ENCODE measurements at regions not wholly inside any gene's neighbourhood (a gene's known extent, or its start where the extent isn't known, plus 50 kb on each side); places are given as distances from the start of the nearest gene placed in this dataset.

DNA sequence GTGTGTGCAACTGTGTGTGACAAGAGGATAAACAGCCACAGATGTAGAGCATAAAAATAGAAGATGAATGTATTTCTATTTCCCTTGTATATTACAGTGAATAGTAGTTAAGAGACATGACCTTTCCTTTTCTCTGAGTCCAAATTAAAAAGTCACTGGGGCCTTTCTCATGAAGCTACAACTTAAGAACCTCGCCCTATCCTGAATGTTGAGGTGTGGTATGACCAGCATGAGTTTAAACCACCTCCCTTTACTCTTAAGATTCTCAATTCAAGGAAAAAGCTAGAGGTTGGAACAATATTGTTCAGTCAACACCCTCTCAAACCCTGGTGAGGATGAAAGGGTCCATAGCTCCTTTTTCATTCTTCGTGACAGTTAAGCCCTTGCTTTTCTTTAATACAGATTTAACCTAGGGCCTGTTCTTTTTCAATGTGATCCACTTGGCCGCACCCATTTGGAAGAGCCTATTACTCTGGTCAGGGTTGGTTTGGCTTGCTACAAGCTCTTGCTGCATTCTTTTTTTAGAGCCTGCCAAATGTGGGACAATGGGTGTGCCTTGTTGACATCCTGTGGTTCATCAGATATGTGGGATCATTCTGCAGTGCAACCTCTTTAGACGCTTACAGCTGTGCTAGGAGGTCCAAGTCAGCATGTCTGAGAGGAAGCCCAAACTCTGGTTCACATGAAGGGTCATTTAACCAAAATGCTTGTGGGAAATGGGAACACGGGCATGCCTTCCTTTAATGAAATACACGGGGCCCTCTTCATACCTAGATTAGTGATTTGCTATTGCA is 290.0 kb downstream of the HAO1 start:
- no peak for DNase-seq (ENCODE audit: low spot score)

DNA sequence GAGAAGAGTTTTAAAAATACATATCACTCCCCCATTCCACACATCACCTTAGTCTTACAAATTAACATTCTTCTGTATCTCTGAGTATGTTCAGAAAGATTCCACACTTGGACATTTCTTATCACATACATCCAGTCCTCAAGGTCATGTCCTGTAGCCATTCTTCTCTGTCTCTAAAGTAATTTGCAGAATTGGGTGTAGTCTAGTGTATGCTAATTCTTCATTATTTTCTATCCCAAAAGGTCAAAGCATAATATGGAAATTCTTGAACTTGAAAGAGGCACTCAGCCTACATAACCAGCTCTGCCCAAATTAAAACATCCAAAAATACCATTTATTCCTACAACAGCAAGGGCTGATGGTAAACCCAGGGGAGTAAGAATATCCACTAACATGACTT is 286.0 kb downstream of the HAO1 start:
- DNase-seq (ENCODE audit: low spot score), result no peak

DNA sequence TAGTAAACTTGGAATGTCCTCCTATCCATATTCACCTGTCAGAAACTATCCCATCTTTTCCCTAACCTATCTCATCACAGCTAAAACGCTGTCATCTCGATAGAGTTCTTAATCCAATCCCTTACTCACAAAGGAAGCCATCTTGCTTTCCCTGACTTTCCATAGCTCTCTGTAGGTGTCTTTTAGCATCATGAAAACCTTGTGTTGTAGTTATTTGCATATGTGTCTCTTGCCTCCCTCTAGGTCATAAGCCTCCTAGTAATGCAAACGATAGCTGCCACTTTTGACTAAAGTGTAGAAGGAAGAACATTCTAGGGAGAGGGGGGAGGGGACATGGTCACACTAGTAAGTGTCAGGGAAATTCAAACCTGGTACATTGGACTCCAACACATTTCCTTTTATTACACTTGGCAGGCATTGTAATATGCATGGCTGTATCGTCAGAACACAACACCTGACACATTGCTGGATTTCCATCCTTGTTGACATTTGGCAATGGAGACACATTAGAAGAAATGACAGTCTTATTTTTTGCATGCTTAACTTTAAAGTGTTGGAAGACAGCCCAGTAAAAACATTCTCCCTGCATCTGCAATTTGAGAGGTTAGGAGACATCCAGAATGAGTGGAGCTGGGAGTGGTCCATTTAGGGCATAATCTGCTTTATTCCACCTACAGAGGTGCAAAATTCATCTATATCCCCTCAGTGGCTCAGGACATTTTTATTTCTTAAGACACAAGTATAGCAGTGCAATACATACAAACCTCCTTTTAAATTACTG is 283.4 kb downstream of the HAO1 start:
- DNase-seq (ENCODE audit: low spot score), result no peak

DNA sequence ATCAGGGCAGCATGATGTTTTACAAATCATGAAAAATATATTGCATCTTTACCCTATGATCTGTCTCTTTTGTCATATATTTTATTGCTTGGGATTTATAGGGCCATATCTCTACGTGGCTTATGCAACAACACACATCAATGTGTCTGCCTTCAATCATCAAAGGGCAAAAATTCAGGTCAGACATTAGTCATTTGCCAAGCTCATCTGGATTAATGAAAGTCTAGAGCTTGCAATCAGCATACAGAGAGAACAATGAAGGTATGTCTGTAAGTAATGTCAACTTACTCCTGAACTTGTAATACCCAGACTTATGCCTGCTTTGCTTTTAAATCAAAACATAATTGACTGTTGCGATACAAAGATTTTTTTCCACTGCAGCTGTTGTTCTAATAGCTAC is 282.7 kb downstream of the HAO1 start:
- no peak for DNase-seq (ENCODE audit: low spot score)

DNA sequence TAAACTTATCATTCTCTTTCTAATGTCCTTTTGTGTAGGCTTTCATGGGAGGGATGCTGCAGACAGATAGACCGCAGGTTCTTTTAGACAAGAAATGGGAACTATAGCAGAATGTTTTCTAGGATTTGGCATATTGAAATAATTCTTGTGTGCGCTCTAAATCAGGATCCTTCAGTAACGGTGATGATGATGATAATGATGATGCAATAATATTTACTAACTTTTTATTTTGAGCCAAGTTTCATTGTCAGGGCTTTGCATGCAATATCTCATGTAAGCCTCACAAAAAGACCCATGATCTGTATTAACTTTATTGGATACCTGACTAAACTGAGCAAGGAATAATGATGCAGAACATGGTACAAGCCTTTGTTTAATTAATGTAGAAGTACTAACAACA is 280.1 kb downstream of the HAO1 start:
- no peak for DNase-seq (ENCODE audit: low spot score)

DNA sequence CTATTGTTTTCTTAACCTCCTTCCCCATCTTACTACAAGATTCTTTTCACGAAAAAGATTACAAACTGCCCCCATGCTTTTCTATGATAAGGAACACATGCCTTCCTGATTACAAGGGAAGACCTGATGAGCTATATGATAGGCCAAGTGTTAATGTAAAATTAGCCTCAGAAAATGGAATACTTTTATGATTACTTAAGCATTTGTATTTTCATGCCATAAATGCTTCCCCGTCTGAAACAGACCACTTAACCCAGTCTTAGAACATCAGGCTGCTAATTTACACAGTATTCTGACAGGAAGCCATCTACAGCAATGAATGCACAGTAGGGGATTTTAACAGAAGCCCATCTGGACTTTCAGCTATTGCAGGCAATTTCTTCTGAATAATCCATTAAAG is 274.9 kb downstream of the HAO1 start:
- DNase-seq (ENCODE audit: low spot score), result no peak

DNA sequence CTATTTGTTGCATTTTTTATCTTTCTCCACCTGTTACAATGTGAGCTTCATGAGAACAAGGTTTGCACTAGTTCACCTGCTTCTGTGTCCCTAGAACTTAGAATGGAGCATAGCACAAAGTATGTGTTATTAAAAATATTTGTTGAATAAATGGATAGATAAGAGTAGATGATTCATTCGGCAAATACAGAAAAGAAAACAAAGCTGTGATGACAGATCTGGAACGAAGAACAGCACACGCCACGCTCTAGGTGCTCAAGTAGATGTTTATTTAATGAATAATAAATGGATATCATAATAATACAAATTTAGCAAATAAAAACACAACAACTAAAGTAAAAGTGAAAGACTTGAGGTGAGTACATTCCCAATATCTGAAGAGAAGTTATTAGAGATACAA is 273.1 kb downstream of the HAO1 start:
- DNase-seq (ENCODE audit: low spot score), result no peak

DNA sequence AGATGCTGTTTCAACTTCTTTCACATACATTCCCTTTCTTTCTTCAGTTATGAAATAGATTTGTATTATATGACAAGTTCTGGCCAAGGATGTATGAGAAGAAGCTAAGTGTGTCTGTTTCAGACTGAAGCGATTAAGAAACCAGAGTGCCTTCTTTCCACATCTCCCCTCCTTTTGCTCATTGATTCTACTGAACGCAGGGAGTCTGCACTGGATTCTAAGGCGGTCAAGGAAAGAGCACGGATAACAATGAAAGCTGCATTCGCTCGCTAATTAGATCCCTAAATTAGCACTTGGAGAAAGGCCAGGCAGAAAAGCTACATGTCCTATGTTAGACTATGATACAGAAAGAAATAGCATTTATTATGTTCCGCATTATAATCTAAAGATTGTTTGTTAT is 267.7 kb downstream of the HAO1 start:
- DNase-seq (ENCODE audit: low spot score), result no peak

DNA sequence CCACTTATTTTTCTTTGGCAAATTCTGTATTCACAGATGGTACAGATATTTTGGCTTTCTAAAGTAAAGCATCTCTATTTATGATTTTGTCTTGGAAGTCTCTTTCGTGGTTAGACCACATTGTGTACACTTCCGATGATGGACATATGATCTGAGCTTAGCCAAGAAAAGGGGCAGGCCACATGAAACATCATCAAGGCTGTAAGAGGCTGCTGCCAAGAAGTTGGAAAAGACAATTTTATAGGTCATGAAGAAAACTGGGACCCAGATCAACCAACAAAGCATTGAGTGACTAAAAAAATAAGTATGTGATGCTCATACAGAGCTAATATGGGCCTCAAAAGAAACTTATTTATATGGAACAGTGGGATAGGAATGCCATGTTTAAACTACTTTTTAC is 266.4 kb downstream of the HAO1 start:
- no peak for DNase-seq (ENCODE audit: low spot score)

DNA sequence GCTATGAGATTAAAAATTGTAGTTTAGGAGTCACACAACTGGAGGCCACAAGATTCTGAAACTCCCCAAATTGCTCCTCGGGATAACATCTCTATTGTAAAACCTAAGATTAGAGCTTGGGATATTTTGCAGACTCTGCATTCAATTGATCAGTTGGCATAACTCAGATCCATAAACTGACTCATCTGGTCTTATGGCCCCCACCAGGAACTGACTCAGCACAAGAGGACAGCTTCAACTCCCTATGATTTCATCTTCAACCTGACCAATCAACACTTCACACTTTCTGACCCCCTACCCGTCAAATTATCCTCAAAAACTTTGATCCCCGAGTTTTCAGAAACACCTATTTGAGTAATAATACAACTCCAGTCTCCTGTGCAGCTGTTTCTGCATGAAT is 257.3 kb downstream of the HAO1 start:
- DNase-seq (ENCODE audit: low spot score), result no peak

DNA sequence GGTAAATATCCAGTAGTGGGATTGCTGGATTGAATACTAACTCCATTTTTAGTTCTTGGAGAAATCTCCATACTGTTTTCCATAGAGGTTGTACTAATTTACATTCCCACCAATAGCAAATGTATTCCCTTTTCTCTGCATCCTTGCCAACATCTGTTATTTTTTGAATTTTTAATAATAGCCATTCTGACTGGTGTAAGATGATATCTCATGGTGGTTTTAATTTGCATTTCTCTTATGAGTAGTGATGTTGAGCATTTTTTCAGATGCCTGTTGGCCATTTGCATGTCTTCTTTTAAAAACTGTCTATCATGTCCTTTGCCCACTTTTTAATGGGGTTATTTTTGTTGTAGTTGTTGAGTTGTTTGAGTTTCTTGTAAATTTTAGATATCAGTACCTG is 253.2 kb downstream of the HAO1 start:
- DNase-seq (ENCODE audit: low spot score), result no peak

DNA sequence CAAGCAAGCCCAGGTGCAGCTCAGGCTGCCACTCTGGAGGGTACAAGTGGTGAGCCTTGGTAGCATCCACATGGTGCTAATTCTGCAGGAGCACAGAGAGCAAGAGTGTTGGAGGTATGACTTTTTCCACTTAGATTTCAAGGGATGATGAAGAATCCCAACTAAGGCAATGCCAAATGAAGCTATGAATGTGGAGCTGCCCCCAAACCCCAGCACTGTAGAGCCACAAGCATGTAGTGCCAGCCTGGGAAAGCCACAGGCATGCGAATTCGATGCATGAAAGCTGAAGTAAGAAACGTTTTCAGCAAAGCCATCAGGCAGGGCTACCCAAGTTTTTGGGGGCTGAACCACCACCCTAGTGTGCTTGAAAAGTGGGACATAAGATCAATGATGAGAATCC is 251.1 kb downstream of the HAO1 start:
- no peak for DNase-seq (ENCODE audit: low spot score)

DNA sequence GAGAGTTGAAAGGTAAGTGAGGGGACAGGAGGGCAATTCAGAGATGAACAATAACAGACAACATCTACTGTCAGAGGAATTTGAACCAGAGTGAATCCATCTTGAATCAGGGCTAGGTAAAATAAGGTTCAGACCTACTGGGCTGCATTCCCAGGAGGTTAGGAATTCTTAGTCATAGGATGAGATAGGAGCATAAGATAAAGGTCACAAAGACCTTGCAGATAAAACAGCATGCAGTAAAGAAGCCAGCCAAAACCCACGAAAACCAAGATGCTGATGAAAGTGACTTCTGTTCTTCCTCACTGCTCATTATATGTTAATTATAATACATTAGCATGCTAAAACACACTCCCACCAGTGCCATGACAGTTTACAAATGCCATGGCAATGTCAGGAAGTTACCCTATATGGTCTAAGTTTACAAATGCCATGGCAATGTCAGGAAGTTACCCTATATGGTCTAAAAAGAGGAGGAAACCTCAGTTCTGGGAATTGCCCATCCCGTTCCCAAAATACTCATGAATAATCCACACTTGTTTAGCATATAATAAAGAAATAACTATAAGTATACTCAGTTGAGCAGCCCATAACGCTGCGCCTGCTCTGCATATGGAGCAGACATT is 248.5 kb downstream of the HAO1 start:
- no peak for DNase-seq (ENCODE audit: low spot score)

DNA sequence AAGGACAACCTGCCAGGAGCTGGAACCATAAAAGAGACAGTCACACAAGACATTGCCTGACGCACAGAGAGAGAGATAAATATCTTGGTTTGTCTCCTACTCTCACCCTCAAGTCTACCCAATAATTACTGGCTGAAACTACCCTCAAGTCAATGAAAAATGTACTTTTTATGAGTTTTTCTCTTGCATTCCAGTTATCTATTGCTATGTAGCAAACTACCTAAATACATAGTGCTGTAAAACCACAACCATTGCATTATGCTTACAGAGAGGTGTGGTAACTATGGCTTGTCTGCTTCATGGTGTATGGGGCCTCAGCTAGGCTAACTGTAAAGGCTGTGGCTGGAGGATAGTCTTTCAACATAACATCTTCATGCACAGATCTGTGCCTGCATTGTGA is 247.8 kb downstream of the HAO1 start:
- DNase-seq (ENCODE audit: low spot score), result no peak

DNA sequence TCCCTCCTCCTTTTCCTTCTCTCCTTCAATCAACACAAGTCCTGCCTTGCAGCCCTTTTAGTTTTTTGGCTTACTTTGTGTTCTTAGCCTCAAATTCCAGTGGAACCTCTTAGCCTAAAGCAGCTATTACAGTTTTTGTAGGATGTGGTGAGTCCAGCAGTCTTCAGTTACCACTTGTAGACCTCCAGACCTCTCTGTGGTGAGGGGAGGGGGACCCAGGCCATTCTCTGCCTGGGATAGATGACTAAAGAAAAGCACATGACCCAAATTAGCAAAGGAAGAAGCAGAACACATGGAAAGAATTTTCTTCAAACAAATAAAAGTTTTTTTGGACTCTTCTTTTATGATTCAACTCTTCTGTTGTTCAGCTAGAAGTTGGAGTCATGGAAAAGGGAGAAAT is 246.5 kb downstream of the HAO1 start:
- no peak for DNase-seq (ENCODE audit: low spot score)

DNA sequence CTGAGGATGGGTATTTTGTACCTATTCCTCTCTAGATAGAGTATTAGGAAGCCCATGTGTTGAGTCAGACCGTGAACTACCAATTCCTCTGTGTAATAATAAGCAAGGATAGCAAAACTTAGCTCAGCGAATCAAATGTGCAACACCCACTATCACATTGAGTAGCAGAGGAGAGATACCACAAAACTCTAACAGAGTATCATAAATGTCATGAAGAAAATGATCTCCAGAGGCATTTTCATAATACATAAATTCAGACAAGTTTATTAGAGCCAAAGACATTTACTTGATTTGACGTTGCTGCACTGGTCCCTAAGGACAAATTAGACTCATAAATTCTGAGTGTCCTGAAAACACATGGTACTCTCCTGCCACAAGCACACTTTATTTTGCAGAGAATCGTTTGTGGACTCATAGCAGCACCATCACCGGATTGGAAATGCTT is 245.2 kb downstream of the HAO1 start:
- no peak for DNase-seq (ENCODE audit: low spot score)

DNA sequence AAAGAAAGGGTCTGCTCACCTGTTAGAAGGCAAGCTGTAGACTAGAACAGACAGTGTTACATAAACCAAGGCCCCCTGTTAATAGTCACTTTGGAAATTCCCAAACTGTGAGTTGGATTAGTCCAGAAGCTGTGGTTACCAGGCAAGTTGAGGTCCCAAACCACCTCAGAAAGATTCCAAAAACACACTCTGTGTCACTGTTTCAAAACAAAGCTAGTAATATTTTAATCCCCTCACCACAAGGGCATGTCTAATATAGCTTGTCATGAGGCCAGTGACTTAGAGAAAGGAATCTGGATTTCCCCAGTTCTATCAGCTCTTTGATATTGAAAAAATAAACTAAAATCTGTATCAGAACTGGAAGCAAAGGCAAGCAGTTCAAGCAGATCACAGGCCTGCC is 244.6 kb downstream of the HAO1 start:
- DNase-seq (ENCODE audit: low spot score), result no peak

DNA sequence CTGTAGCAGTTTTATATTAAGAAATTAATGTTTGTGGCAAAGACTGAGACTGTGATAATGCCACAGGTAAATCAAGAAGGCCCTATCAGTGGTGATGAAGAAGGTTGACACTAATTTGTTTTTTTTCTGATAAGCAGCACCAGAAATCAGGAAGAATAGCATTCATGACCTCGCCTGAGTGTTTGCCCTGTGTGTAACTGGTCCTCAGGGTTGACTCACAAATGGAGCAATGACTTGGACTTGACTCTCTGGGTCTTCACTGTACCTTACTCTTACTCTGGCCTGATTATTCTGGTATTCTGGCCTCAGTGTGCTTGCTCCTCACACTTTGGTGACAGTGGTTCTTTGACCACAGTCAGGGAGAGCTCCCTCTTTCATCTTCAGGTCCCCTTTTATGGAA is 243.9 kb downstream of the HAO1 start:
- no peak for DNase-seq (ENCODE audit: low spot score)

DNA sequence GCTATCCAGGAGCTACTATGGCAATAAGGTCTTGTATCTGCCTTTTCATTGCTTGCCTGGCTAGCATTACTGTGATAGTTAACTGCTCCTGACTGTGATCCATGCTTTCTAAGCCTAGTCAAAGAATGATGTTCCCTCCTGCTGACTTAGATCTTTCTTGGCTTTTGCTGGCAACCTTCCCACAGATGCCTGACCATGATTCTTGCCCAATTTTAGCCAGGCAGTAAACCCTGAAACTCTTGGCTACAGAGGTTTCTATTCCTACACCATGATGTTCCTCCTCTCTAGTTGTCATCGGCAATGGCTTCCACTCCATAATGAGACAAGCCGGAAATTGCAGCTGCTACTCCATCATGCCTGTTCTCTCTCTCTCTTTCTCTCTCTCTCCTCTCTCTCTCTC is 238.1 kb downstream of the HAO1 start:
- DNase-seq (ENCODE audit: low spot score), result no peak

DNA sequence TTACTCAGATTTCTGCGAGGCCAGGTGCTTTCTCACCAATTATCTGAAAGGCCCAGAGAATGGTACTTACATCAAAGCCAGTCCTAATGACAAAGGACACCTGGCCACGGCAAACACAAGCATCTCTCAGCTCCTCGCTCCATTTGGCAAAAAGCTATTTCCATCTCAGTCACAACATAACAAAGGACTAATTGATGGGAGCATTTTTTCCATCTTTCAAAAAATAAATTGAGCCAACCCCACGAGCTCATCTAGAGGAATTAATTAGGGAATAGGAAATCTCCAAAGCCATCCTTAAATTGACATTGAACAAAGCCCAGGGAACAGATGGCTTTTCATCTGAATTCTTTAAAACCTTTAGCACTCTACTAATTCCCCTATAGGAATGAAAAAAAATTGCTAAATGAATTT is 236.7 kb downstream of the HAO1 start:
- DNase-seq (ENCODE audit: low spot score), result no peak

DNA sequence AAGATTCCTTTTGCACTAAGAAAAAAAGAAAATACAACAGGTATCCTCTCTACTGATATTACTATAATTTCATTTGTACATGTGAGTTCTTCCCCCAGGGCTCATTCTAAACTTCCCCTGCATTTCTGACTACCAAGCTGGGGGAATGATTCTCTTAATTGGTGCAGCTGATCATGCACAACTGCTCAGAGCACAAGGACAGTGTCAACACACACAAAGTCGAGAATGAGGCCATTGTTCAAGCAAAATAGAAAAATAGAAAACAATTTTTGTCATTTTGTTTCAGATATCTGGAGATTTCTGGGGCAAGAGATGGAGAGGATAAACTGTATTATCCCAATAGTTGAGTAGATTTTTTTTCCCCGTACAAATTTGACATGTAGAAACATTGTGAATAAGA is 236.3 kb downstream of the HAO1 start:
- no peak for DNase-seq (ENCODE audit: low spot score)

DNA sequence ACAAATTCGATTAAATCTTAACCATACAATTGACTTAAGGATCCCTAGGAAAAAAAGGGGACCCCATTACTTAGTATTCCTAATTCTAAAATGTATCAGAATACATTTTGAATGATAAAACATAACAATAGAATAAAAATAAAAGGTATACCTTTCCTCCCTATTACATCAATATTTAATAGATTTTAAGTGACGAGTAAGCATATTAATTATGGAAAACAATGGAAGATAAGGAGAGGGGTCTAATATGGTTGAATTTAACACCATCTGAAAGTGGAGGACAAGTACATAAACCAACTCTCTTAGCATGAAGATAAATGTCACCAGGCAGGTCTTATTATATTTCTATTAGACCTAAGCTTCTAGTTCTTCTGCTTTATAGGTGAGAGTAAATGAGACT is 232.1 kb downstream of the HAO1 start:
- no peak for DNase-seq (ENCODE audit: low spot score)

DNA sequence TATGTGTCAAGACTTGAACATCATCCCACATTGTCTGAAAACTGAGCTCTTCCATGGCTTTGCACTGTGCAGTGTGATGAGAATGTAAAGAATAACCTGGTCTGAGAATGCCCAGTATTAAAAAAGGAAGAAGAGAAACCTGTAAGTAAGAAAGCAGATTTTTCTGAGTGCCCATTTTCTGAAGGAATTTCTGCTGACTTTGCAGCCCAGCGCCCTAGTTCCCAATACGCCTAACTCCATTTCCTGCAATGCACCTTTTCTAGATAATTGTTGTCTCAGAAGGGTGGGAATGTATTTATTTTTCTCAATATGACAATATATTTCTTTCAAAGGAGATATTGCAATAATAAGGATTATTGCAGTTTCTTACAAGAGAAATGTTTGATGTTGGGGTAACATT is 231.5 kb downstream of the HAO1 start:
- no peak for DNase-seq (ENCODE audit: low spot score)

Data from RKO (cell line).